ENCODE measurements at regions not wholly inside any gene's neighbourhood (a gene's known extent, or its start where the extent isn't known, plus 50 kb on each side); places are given as distances from the start of the nearest gene placed in this dataset.

DNA sequence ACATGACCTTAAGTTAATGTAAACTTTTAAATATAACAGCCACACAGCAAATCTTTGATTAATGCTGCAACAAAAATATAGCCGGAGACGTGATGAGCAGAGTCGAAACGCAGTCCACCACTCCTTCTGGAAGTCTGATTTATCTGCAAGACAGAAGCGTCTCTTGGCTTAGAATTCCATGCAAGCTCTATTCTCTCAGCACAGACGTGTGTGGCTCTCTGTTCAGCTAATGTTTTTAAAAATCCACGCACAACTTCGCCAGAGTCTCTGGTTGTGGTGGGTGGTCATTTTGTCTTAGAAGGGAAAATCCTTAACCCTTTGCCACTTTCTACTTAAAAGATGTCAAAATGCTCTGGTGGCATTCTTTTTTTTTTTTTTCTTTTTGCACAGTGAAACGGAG is 438.0 kb upstream of the MGMT start:
- peaks cover 60% of the 10 kb centered on the region for H3K27me3 ChIP-seq (ENCODE audit: low read length)
- no TSS peak for BruUV-seq (replicated peaks)

DNA sequence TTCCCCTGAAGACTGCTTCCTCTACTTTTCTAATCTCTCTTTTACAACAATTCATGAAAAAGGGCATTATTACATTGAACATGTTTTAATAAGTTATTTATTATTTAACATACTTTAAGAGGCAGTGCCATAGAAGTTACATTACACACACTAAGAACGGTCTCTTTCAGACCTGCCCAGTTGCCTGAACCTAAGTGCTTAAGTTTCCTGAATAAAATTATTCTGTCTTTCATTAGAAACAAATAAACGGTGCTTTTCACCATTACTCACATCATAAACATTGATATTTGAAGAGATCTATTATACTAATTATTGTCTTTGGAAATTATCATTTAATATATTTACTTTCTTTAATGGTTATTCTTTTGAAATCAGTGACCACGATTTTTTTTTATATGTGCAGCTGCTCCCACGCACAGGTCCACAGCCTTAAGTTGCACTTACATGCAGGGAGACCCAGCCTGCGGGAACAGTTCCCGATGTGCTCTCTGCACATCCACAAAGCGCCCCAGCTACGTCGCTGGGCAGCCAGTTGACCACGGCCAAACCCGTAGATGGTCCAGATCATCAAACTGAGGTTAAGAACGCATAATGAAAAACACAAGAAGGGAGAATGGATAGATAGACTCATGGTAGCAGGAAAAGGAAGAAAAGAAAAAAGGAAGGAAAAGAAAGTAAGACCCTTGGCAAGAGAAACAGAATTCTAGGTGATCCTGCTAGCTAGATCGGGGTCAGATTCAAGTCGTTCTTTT is 437.0 kb upstream of the MGMT start:
- Histone ChIP-seq H3K4me2 (ENCODE audit: low read length) (no peak overlapping the region), H3K27ac (ENCODE audit: low read length) (no peak overlapping the region), H3F3A (ENCODE audit: low read length, unreplicated experiment) (no peaks in the 10 kb centered on the region), H3K36me3 (ENCODE audit: low read depth, low read length) (no peaks in the 10 kb centered on the region), H3K4me3 (ENCODE audit: low read length) (no peak overlapping the region), H4K20me1 (ENCODE audit: low read length) (no peaks in the 10 kb centered on the region), H3K9ac (ENCODE audit: low read length) (no peak overlapping the region), H3K27me3 (ENCODE audit: low read length) (peaks cover 67% of the 10 kb centered on the region), H2AFZ (ENCODE audit: low read length) (no peak overlapping the region), H3K4me1 (ENCODE audit: insufficient read depth, low read length) (no peaks in the 10 kb centered on the region), H3K9me3 (ENCODE audit: low read length) (no peaks in the 10 kb centered on the region), H3K9me2 (replicated peaks; ENCODE audit: low read length) (no peaks in the 10 kb centered on the region), H3K79me2 (ENCODE audit: low read length) (no peaks in the 10 kb centered on the region)
- intact Hi-C loops (cut with micrococcal nuclease), result loop anchor here (2.0 kb wide), 1 partner anchor 941 kb away; no protein-coding TSS in a partner anchor
- ATAC-seq (no peak), DNase-seq (no peak)
- CTCF ChIA-PET, result no interaction called here
- POLR2A ChIA-PET (ENCODE audit: unreplicated experiment), result no interaction called here
- TF ChIP-seq EZH2phosphoT487 (IDR thresholded peaks at IDR 0.05; ENCODE audit: borderline replicate concordance, low read length), result no peak
- TF ChIP-seq, protein P1, sequence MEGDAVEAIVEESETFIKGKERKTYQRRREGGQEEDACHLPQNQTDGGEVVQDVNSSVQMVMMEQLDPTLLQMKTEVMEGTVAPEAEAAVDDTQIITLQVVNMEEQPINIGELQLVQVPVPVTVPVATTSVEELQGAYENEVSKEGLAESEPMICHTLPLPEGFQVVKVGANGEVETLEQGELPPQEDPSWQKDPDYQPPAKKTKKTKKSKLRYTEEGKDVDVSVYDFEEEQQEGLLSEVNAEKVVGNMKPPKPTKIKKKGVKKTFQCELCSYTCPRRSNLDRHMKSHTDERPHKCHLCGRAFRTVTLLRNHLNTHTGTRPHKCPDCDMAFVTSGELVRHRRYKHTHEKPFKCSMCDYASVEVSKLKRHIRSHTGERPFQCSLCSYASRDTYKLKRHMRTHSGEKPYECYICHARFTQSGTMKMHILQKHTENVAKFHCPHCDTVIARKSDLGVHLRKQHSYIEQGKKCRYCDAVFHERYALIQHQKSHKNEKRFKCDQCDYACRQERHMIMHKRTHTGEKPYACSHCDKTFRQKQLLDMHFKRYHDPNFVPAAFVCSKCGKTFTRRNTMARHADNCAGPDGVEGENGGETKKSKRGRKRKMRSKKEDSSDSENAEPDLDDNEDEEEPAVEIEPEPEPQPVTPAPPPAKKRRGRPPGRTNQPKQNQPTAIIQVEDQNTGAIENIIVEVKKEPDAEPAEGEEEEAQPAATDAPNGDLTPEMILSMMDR (conservative IDR thresholded peaks at IDR 0.05; ENCODE audit: low read depth, low read length), result no peak
- BruUV-seq (replicated peaks), result no TSS peak

More for the DNA sequence above, 438.0 kb upstream of the MGMT start:
- H3K27ac ChIP-seq (ENCODE audit: low read length), result no peak overlapping the region
- H3F3A ChIP-seq (ENCODE audit: low read length, unreplicated experiment), result no peaks in the 10 kb centered on the region
- no peaks in the 10 kb centered on the region for H3K9me3 ChIP-seq (ENCODE audit: low read length)
- ChIA-PET POLR2A (ENCODE audit: unreplicated experiment) (no interaction called here), CTCF (no interaction called here)
- H2AFZ ChIP-seq (ENCODE audit: low read length), result no peak overlapping the region
- TF ChIP-seq, protein P1 (conservative IDR thresholded peaks at IDR 0.05; ENCODE audit: low read depth, low read length), result no peak
- TF ChIP-seq EZH2 (IDR thresholded peaks at IDR 0.05; ENCODE audit: low read length, unreplicated experiment), result no peak
- no peak for TF ChIP-seq EZH2phosphoT487 (IDR thresholded peaks at IDR 0.05; ENCODE audit: borderline replicate concordance, low read length)
- ATAC-seq (no peak), DNase-seq (no peak)
- intact Hi-C loops (cut with micrococcal nuclease), result no loop called here
- no peaks in the 10 kb centered on the region for H4K20me1 ChIP-seq (ENCODE audit: low read length)
- H3K4me1 ChIP-seq (ENCODE audit: insufficient read depth, low read length), result no peaks in the 10 kb centered on the region
- no peaks in the 10 kb centered on the region for H3K9me2 ChIP-seq (replicated peaks; ENCODE audit: low read length)
- no peak overlapping the region for H3K4me2 ChIP-seq (ENCODE audit: low read length)
- H3K4me3 ChIP-seq (ENCODE audit: low read length), result no peak overlapping the region
- H3K36me3 ChIP-seq (ENCODE audit: low read depth, low read length), result no peaks in the 10 kb centered on the region
- H3K79me2 ChIP-seq (ENCODE audit: low read length), result no peaks in the 10 kb centered on the region
- H3K9ac ChIP-seq (ENCODE audit: low read length), result no peak overlapping the region

DNA sequence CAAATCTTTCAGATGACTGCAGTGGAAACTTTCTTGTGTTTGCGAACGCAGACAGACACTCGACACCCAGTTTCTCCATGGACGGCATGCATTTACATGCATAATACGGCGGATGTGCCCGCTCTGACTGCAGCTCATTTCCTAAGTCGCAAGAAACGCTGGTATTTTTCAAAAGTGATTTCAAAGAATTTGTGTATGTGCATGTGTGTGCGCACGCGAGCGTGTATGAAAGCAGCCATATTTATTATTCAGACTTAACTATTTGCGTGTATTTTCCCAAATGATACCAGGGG is 436.5 kb upstream of the MGMT start:
- ChIA-PET CTCF (no interaction called here), POLR2A (ENCODE audit: unreplicated experiment) (no interaction called here)
- Histone ChIP-seq H3K9ac (ENCODE audit: low read length) (no peak overlapping the region), H3K27ac (ENCODE audit: low read length) (no peak overlapping the region), H3K9me2 (replicated peaks; ENCODE audit: low read length) (no peaks in the 10 kb centered on the region), H3K4me1 (ENCODE audit: insufficient read depth, low read length) (no peaks in the 10 kb centered on the region), H3K4me2 (ENCODE audit: low read length) (no peak overlapping the region), H3K27me3 (ENCODE audit: low read length) (peaks cover 67% of the 10 kb centered on the region), H3K79me2 (ENCODE audit: low read length) (no peaks in the 10 kb centered on the region), H3K9me3 (ENCODE audit: low read length) (no peaks in the 10 kb centered on the region), H3F3A (ENCODE audit: low read length, unreplicated experiment) (no peaks in the 10 kb centered on the region), H3K4me3 (ENCODE audit: low read length) (no peak overlapping the region), H3K36me3 (ENCODE audit: low read depth, low read length) (no peaks in the 10 kb centered on the region), H2AFZ (ENCODE audit: low read length) (no peak overlapping the region), H4K20me1 (ENCODE audit: low read length) (no peaks in the 10 kb centered on the region)
- ATAC-seq (no peak), DNase-seq (no peak)
- BruUV-seq (replicated peaks), result no TSS peak
- TF ChIP-seq, protein P1 (conservative IDR thresholded peaks at IDR 0.05; ENCODE audit: low read depth, low read length), result no peak
- no peak for TF ChIP-seq EZH2 (IDR thresholded peaks at IDR 0.05; ENCODE audit: low read length, unreplicated experiment)
- TF ChIP-seq EZH2phosphoT487 (IDR thresholded peaks at IDR 0.05; ENCODE audit: borderline replicate concordance, low read length), result no peak
- intact Hi-C loops (cut with micrococcal nuclease), result loop anchor here (2.0 kb wide), 1 partner anchor 940 kb away; no protein-coding TSS in a partner anchor

All from PC-3 (cell line).